B cell (primary cell): ENCODE measurements at regions not wholly inside any gene's neighbourhood (a gene's known extent, or its start where the extent isn't known, plus 50 kb on each side); places are given as distances from the start of the nearest gene placed in this dataset.

Experiments
- CTCF ChIP-seq: fragments of 200-600 bp; IDR thresholded peaks from one replicate; pipeline ENCODE4 v1.8.0; 2022; ENCODE audit warnings: antibody characterized with exemption, mild to moderate bottlenecking
- EZH2 ChIP-seq: IDR thresholded peaks from 2 replicates; pipeline ENCODE4 v1.6.1; 2012; ENCODE audit warnings: borderline replicate concordance, low read depth, mild to moderate bottlenecking, moderate library complexity, low read length; ENCODE audit not compliant: insufficient read depth, poor library complexity, severe bottlenecking

GRCh38 chr7:52077571-52077970, 761.0 kb upstream of the COBL start:
- TF ChIP-seq CTCF (no peak), EZH2 (no peak)
